ENCODE measurements at regions not wholly inside any gene's neighbourhood (a gene's known extent, or its start where the extent isn't known, plus 50 kb on each side); places are given as distances from the start of the nearest gene placed in this dataset.
"Not testable (repeated sequence)": the region's sequence is repeated elsewhere in the genome, so short reads cannot be mapped to it uniquely, and the experiment has no call there.

DNA sequence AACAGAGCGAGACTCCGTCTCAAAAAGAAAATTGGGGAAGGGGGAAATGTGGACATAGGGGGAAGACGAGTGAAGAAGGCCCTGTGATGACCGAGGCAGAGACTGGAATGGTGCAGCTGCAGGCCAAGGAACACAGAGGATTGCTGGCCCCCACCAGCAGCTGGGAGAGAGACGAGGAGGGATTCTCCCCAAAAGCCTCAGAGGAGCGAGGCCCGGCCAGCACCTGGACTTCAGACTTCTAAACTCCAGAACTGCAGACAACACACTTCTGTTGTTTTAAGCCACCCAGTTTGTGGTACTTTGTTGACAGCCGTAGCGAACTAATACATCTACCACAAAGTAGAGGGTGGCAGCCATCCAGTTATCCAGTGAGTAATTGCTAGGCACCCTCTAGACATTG is 124.6 kb downstream of the ATPSCKMT start:
- no peak for DNase-seq

DNA sequence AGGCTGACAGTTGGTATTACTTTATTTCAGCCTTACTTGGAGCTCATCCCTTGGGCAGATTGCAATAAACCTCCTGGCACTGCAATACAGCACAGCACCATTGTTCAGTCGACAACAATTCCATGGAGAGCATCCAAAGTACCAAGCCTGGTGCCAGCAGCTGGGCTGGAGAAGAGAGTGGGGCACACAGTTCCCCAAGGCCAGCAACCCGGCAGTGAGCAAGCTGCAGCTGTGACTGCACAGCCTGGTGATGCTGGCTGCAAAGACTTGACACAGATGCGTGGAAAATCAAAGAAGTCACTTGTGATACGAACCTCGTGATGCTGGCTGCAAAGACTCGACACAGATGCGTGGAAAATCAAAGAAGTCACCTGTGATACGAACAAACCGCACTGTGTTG is 125.4 kb downstream of the ATPSCKMT start:
- DNase-seq = no peak

DNA sequence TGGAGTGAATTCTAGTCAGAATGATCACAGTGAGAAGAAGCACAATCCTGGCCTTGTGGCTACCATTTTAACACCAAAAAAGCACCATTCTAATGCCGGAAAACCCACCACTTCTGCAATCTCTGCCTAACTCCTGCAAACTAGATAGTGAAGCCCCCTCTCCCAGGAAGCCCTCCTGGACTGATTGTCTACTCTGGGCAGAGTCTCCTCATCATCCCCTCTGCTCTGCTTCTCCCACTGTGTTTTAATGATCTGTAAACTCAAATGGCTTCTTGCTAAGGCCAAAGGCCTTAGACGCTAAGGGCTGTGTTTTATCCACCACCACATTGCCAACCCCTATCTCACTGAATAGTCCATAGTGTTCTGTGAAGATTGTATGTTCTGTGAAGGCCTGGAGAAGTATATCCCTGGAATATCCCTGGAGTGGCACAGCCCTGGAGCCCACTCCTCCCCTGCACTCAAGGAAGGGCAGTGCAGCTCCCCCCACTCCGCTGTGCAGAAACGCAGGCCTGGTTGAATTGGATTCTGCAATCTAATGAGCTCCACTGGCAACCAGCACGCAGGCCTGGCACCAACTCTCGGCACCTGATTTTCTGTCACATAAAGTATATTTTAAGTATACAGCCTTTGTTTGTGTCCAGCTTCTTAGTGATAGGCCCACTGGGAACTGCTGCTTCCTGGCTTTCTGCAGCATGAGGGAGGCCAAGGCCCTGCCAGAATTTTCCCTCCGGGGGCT is 126.3 kb downstream of the ATPSCKMT start:
- DNase-seq = no peak

DNA sequence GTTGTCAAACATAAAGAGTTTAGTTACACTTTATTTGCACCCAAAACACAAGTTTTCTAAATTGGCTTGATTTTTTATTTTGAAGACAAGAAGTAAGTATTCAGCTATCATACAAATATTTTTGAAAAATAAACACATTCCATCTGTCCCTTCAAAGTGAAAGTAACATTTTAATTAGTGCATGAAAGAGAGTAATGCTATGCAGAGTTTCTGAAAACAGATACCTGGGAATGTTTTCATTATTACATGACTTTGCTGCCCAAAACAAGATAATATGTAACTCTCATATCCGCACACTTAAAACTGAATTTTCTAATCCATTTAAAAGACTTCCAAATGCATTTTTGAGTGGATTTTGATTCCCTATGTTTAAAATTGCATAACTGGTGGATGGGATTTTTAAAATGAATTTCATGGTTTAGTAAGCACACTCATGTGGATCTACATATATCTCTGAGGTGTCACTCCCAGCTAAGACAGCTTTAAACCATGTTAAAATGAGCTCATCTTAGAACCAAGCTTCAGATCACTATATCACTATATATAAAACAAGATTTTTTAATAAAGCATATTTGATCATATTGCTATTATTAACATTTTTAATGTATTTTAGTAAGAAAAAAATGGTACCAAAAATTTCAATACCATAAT is 127.5 kb downstream of the ATPSCKMT start:
- no peak for DNase-seq

DNA sequence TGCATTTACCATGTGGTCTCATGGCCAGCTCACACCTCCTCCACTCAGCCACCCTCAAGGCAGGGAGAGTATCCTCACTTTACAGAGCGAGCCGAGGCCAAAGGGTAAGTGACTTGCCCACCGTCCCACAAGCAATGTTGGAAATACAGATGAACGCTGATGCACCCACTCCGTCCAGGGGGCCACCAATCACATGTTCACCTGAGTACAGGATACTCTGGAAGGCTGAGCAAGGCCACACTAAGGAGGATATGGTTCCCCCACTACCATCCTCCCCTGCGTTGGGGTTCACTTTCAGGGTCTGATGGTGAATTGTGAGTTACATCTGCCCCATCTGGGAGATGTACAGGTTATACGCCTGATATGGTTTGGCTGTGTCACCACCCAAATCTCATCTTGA is 128.8 kb downstream of the ATPSCKMT start:
- DNase-seq = no peak

DNA sequence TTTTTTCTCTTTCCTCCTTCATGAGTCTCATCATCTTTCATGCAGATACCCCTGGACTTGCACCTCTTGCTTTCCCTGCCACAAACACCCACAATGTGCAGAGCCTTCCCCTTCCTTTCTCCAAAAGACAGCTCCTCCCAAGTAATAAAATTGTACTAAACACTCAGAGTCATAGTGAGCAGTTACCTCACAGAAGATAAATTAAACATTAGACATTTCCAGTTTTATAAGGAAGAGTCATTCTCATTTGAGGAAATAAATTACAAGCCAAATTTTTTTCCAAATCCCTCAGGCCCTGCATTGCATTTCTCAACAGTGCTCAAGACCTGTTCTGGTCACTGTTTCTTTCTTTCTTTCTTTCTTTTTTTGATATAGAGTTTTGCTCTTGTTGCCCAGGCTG is 131.5 kb downstream of the ATPSCKMT start:
- no peak for DNase-seq

DNA sequence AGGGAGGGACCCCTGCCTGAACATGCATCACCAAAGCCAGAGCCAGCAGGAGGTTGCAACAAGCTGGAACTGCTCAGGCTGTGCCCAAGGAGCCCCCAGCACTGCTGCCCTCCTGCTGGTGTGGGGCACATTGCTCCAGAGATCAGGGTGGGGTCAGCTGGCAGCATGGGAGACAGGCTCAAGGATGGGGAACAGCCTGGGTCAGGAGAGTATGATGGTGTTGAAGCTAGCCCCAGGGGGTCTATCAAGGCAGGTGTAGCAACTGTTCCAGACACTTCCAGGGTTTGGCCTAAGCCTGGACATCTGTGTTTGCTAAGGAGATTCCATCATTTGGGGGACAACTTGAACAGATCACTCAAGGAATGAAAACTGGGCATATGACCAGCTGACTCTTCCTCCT is 133.1 kb downstream of the ATPSCKMT start:
- DNase-seq = no peak

DNA sequence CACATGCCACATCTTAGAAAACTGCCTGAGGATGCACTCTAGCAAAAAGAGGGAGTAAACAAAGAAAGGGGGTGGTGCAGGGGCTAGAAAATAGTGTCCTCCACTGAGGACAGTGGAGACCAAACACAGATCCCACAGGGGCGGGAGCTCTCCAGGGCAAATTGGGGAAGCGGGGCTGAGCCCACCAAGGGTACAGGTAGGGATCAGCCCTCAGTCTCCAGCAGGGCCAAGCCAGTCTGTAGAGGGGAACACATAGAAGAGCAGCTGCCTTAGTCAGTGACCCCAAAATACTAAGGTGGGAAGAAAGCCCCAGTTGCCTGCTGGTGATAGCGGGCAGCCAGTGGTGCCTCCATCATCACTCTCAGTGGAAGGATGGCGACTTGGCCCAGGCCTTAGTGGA is 134.0 kb downstream of the ATPSCKMT start:
- no peak for DNase-seq

DNA sequence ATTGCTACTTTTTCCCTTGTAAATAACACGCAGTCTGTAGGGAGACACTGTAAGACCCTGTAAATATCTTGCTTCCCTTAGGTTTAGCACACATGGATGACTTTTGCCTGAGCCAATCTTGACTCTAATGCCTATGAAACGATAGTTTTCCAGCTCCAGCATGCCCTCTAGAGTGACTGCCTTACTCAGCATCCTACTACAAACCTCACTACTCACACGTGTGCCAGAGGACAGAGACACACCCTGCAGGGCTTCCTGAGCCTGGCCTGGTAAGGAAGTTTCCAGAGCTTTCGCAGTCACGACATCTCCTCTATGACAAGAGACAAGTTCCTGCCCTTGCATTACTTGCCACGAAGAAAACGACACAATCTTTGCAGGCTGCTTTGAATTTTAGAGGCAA is 138.1 kb downstream of the ATPSCKMT start:
- no peak for DNase-seq

DNA sequence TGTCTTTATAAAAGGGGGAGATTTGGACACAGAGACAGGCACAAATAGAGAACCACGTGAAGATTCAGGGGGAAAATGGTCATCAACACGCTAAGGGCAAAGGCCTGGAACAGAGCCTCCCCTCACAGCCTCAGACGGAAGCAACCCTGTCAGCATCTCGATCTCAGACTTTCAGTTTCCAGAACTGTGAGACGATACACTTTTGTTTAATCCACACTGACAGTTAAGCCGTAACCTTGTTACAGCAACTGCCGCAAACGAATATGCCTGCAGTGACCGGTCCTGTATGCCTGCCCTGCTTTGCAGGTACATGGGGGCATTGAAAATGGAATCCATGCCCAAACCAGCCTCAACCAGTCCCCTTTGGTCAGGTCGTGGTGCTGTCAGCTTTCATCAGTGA is 139.5 kb downstream of the ATPSCKMT start:
- no peak for DNase-seq

DNA sequence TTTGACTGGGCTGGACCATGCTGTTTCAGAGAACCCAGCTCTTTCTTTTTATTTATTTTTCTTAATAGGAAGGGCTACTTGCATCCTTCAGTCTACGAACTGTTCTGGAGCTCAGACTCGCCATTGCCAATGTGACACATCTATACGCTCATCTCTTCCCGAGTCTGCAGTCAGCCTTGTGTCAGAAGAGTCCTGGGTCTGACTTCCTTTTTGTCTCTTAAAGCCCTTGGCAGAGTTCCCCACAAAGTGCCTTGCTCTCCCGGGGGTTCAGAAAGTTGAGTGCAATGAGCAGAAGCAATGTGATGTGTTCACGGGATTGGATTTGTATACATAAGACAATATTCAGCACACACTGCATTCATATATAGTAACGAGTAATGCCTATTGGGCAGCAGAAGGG is 140.4 kb downstream of the ATPSCKMT start:
- no peak for DNase-seq

DNA sequence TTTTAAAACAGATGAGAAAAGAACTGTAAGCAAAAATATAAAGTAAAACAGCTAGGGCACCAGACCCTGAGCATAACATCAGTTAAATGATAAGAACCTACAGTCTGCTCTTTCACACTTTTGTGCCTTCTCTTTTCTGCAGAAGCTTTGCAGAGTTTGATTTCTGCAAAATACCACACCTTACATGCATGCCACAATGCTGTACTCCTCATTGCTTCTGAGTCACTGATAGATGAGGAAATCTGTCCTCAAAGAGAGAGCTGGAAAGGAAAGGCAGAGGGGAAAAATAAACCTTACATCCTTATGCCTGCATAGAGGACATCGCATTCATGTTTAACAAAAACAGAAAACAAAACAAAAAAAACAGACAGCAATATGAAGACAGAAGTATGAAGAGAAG is 142.9 kb downstream of the ATPSCKMT start:
- DNase-seq = no peak

DNA sequence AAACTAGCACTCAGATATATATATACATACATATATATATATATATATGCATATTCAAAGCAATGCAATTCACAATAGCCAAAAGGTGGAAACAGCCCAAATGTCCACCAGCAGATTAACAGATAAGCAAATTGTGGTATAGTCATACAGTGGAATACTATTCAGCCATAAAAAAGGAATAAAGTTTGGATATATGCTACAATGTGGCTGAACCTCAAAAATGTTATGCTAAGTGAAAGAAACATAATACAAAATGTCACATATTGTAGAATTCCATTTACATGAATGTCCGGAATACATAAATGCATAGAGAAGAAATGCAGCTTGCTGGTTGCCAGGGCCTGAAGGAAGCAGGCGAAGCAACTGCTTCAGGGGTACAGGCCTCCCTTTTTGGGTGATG is 143.4 kb downstream of the ATPSCKMT start:
- DNase-seq = no peak

DNA sequence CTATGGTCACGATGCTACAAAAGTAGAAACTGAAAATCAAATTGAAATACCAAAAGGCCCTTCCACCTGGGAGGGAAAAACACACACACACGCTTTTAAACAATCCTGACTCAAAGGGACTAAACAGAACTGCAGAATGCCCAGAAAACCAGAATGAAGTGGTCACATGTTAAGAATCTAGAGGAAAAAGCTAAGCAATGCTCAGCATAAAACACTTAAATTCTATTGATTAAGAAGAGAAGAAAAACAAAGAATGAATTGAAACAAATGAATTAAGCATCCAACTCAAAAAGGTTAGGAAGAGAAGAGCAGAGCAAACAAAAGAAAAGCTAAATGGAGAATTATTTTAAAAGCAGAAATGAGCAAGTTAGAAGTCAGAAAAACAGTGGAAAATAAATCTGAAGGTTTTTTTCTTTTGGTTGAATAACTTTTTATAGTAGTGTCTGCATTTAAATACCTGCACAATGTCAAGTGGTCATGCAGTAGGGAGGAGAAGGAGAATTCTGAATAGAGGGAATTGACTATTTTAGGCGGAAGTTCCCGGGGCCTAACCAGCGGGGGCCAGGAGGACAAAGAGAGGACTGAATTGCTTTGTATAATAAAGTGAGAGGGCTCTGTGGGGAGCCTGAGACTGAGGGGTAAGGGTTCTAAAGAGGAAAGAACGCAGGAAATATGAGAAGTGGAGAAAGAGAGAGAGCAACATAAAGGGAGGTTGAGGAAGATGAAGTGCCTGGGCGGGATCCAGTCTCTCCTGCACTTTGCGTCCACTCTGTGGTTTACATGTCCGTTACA is 146.8 kb downstream of the ATPSCKMT start:
- DNase-seq = no peak

DNA sequence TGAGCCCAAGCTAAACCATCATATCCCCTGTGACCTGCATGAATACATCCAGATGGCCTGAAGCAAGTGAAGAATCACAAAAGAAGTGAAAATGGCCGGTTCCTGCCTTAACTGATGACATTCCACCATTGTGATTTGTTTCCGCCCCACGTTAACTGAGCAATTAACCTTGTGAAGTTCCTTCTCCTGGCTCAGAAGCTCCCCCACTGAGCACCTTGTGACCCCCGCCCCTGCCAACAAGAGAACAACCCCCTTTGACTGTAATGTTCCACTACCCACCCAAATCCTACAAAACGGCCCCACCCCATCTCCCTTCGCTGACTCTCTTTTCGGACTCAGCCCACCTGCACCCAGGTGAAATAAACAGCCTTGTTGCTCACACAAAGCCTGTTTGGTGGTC is 147.5 kb downstream of the ATPSCKMT start:
- not testable (repeated sequence) for DNase-seq

DNA sequence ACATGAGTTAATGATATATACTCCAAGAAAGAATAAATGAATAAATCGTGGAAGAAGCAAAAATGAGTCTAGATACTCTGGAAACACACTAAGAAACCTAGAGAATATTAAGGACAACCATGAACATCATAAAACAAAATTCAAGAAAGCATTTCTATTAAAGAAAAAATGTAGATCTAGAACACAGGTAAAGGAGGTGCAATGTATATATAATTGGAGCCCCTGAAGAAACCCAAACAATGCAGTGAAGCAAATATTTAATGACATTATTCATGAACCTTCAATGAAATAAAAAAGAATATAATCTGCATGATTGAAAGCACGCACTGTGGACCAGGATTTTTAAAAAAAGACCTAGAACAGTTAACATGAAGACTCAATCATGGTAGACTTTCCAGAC is 150.1 kb downstream of the ATPSCKMT start:
- no peak for DNase-seq

DNA sequence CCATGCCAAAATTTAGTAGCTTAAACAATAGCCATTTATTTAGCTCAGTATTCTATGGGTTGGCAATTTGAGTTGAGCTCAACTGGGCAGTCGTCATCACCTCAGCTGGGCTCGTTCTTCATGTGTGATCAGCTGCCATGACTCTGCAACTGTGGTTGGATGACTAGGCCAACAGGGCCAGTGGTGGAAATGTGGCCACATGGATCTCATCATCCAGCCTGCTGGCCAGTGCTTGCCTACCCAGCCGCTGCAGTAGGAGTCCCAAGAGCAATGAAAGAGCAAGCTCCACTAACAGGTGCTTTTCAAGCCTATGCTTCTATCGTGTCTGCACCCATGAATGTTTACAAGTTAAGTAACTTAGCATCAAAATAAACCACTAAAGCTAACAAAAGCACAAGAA is 158.0 kb downstream of the ATPSCKMT start:
- DNase-seq = no peak

DNA sequence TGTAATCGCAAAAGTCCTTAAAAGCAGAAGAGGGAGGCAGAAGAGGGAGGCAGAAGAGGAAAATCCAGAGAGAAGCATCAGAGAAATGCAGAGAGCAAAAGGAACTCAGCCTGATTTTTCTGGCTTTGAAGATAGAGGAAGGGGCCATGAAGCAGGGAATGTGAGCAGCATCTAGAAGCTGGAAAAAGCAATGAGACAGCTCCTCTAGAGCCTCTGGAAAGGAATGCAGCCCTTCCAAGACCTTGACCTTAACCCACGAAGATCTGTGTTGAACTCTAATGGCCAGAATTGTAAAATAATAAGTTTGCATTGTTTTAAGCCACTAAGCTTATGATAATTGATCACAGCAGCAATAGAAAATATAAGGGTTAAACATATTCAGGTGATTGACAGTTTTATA is 159.6 kb downstream of the ATPSCKMT start:
- no peak for DNase-seq

DNA sequence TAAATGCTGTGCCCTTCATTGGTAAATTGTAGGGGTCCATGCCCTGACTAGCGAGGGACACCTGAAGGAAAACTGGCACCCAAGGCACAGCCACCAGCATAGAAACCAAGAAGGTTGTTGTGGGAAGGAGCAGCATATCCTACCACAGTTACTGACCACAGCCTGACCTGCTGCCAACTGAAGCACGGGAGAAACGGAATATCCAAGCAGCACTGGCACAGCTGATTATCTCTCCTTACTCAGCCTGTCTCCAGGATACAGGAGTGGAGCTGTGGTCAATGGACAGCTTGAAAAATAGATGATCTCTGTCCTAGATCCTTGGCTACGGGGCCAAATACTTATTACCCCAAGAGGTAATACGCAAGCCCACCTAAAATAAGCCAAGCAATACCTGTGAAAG is 164.5 kb downstream of the ATPSCKMT start:
- DNase-seq = no peak

DNA sequence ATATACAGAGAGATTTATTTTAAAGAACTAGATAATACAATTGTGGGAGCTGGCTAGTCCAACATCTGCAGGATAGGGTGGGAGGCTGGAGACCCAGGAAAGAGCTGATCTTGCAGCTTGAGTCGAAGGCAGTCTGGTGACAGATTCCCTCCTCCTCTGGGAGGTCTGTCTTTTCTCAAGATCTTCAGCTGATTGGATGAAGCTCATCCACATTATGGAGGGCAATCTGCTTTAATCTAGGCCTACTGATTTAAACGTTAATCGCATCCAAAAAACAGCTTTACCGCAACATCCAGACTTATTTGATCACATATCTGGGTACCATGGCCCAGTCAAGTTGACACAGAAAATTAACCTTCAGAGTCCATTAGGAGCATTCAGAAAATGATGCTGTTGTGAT is 168.1 kb downstream of the ATPSCKMT start:
- no peak for DNase-seq

DNA sequence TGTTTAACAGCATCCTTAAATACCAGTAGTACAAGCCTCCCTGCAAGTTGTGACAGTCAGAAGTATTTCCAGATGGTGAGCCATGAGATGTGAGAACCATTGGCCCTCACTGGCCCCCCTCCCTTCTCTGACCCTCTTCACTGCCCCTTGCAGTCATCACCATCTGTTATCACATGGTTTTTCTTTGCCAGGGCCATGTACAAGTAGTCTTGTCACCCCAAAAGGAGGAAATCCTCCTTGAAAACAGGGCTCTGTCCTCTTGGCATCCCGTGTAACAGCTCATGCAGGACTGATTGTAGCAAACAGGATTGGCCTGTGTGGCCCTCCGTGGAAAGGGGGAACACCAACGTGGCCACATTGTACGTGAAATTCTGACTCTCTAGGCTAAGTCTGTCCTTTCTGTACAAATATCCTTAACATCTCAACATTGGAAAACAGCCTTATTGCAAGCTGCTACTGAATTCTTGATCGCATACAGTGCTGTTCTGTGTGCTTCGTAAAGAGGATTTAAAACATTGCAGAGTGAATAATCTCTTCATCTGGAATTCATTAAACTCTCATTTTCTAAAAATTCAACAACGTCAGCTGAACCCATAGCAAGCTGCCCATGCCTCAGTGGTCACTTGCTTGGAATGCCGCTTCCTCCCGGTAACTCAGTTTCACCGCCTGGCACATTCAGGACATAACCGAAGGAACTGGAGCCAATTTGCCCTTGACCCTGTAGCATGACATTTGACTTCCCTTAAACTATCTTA is 171.7 kb downstream of the ATPSCKMT start:
- no peak for DNase-seq

DNA sequence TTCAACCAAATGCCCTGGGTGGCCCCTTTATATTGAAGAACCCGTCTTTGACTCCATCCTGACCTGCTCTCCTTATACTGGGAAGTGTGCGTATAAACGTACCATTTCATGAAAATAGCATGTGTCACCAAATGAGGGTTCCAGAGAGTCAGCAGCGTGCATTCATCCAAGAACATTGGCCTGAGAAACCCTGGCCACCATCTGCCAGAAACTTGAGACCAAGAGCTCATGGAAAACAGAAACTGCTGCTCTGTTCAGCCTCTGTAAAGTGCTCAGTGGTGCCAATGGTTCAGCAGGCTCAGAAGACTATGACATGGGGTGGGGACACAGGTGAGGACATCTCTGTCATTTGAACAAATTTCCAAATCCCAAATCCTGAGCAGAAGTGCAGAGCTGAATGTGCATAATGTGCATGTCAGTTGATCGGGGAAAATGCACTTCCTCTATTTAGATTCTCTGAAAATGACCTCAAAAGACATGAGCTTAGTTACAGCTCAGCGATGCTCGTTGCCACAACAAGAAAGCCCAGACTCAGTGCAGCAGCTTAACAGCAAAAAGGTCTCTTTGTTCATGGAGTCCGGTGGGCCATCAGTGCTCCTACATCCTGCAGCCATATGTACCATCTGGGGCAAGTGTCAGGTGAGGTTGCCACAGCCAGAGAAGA is 176.1 kb downstream of the ATPSCKMT start:
- DNase-seq = no peak
